HG02798 (cell line): ENCODE measurements at regions not wholly inside any gene's neighbourhood (a gene's known extent, or its start where the extent isn't known, plus 50 kb on each side); places are given as distances from the start of the nearest gene placed in this dataset.
"Not testable (repeated sequence)": the region's sequence is repeated elsewhere in the genome, so short reads cannot be mapped to it uniquely, and the experiment has no call there.

Experiments used
- ATAC-seq: cut with Tn5 transposase; IDR thresholded peaks from one replicate; pipeline ENCODE4 v1.9.1; 2021; ENCODE audit warnings: mild to moderate bottlenecking; ENCODE audit not compliant: unreplicated experiment, poor library complexity

GRCh38 chr19:30854661-30855060, 482.5 kb downstream of the ZNF536 start:
- no peak for ATAC-seq

- ATAC-seq: no peak
Observed at GRCh38 chr19:30854207-30854606, 482.0 kb downstream of the ZNF536 start.

GRCh38 chr19:30853036-30853435, 480.9 kb downstream of the ZNF536 start:
- ATAC-seq: no peak

GRCh38 chr19:30852168-30852567, 480.0 kb downstream of the ZNF536 start:
- no peak for ATAC-seq

- no peak for ATAC-seq
Observed at GRCh38 chr19:30851646-30852045, 479.5 kb downstream of the ZNF536 start.

- no peak for ATAC-seq
Observed at GRCh38 chr19:30848636-30849425, 476.6 kb downstream of the ZNF536 start.

GRCh38 chr19:30846102-30846501, 473.9 kb downstream of the ZNF536 start:
- no peak for ATAC-seq

- no peak for ATAC-seq
Observed at GRCh38 chr19:30842926-30843325, 470.7 kb downstream of the ZNF536 start.

GRCh38 chr19:30841934-30842333, 469.8 kb downstream of the ZNF536 start:
- no peak for ATAC-seq

GRCh38 chr19:30830875-30831274, 458.7 kb downstream of the ZNF536 start:
- ATAC-seq: no peak

- ATAC-seq: not testable (repeated sequence)
Observed at GRCh38 chr19:30825505-30825904, 453.3 kb downstream of the ZNF536 start.

- no peak for ATAC-seq
Observed at GRCh38 chr19:30824809-30825208, 452.6 kb downstream of the ZNF536 start.

GRCh38 chr19:30817965-30818567, 445.9 kb downstream of the ZNF536 start:
- ATAC-seq: no peak

- no peak for ATAC-seq
Observed at GRCh38 chr19:30817197-30817596, 445.0 kb downstream of the ZNF536 start.

- no peak for ATAC-seq
Observed at GRCh38 chr19:30815889-30816580, 443.9 kb downstream of the ZNF536 start.

GRCh38 chr19:30812099-30812678, 440.0 kb downstream of the ZNF536 start:
- no peak for ATAC-seq

- no peak for ATAC-seq
Observed at GRCh38 chr19:30811397-30812098, 439.4 kb downstream of the ZNF536 start.

GRCh38 chr19:30810726-30811125, 438.5 kb downstream of the ZNF536 start:
- no peak for ATAC-seq

- ATAC-seq: no peak
Observed at GRCh38 chr19:30807278-30807677, 435.1 kb downstream of the ZNF536 start.

GRCh38 chr19:30806311-30806710, 434.1 kb downstream of the ZNF536 start:
- no peak for ATAC-seq
